CD8-positive, alpha-beta memory T cell (primary cell): ENCODE measurements at regions not wholly inside any gene's neighbourhood (a gene's known extent, or its start where the extent isn't known, plus 50 kb on each side); places are given as distances from the start of the nearest gene placed in this dataset.

Experiments
- CTCF ChIA-PET: fragments of 350-600 bp; sonication (Branson Sonifier 250); formaldehyde crosslinking; loops from one replicate; lab custom pipeline; 2021; ENCODE audit warnings: antibody characterized with exemption; lab: Charles Lee
- POLR2A ChIA-PET: fragments of 350-600 bp; sonication (Branson Sonifier 250); formaldehyde crosslinking; loops from one replicate; lab custom pipeline; 2021; ENCODE audit warnings: antibody characterized with exemption; lab: Charles Lee
- DNase-seq, 5 donors: peaks; one replicate each; pipeline versions ENCODE4 v3.0.0 to v3.0.0-alpha.2; 2020 to 2022; ENCODE audit warnings: mixed read lengths in 1 of 5
- H3K27ac ChIP-seq: one replicate; pipeline ENCODE4 v1.7.0; 2013; ENCODE audit warnings: low read depth, mild to moderate bottlenecking, low read length, moderate library complexity
- H3K27me3 ChIP-seq: 2 replicates; pipeline ENCODE4 v1.7.0; 2013; ENCODE audit warnings: low read length, mild to moderate bottlenecking; ENCODE audit not compliant: insufficient read depth, poor library complexity, severe bottlenecking
- H3K36me3 ChIP-seq: 2 replicates; pipeline ENCODE4 v1.7.0; 2013; ENCODE audit warnings: mild to moderate bottlenecking, low read length, moderate library complexity; ENCODE audit not compliant: insufficient read depth
- H3K4me1 ChIP-seq: 2 replicates; pipeline ENCODE4 v1.7.0; 2013; ENCODE audit warnings: mild to moderate bottlenecking, low read length, moderate library complexity; ENCODE audit not compliant: insufficient read depth
- H3K4me3 ChIP-seq: 2 replicates; pipeline ENCODE4 v1.7.0; 2013; ENCODE audit warnings: mild to moderate bottlenecking, low read length
- H3K9me3 ChIP-seq: 2 replicates; pipeline ENCODE4 v1.7.0; 2013; ENCODE audit warnings: mild to moderate bottlenecking, low read length
- H3K27ac Mint-ChIP-seq, 8 donors: one replicate each; pipeline ENCODE4 v1.8.0; 2020 to 2021; ENCODE audit warnings: mixed read lengths in 8 of 8, mild to moderate bottlenecking in 6 of 8, inconsistent platforms in 3 of 8, moderate library complexity in 3 of 8
- H3K27me3 Mint-ChIP-seq, 2 donors: one replicate each; pipeline ENCODE4 v1.8.0; 2020 to 2021; ENCODE audit warnings: mixed read lengths in 2 of 2, mild to moderate bottlenecking in 1 of 2, moderate library complexity in 1 of 2
- H3K36me3 Mint-ChIP-seq, 3 donors: one replicate each; pipeline ENCODE4 v1.8.0; 2020 to 2021; ENCODE audit warnings: mixed read lengths in 3 of 3, inconsistent platforms in 1 of 3, mild to moderate bottlenecking in 1 of 3
- H3K4me1 Mint-ChIP-seq, 3 donors: one replicate each; pipeline ENCODE4 v1.8.0; 2020 to 2021; ENCODE audit warnings: mixed read lengths in 3 of 3, inconsistent platforms in 1 of 3, mild to moderate bottlenecking in 1 of 3
- H3K4me3 Mint-ChIP-seq, 7 donors: one replicate each; pipeline ENCODE4 v1.8.0; 2020 to 2021; ENCODE audit warnings: mixed read lengths in 7 of 7, mild to moderate bottlenecking in 6 of 7, moderate library complexity in 4 of 7, inconsistent platforms in 2 of 7
- H3K9me3 Mint-ChIP-seq, 5 donors: one replicate each; pipeline ENCODE4 v1.8.0; 2020 to 2022; ENCODE audit warnings: mixed read lengths in 5 of 5, mild to moderate bottlenecking in 3 of 5, moderate library complexity in 2 of 5, inconsistent platforms in 1 of 5

GRCh38 chrX:39766855-39767254 is 330.9 kb downstream of the BCOR start:
- ChIA-PET POLR2A (no interaction called here), CTCF (no interaction called here)
- H3K9me3 ChIP-seq = no peaks in the 10 kb centered on the region
- no peaks in the 10 kb centered on the region for H3K9me3 Mint-ChIP-seq
- H3K4me3 ChIP-seq = no peak overlapping the region
- H3K27me3 Mint-ChIP-seq = peaks cover 0 to 19% of the 10 kb centered on the region in 2 donors
- peaks cover 29 to 40% (median 32%) of the 10 kb centered on the region in 3 donors for H3K4me1 Mint-ChIP-seq
- peaks cover 29% of the 10 kb centered on the region for H3K4me1 ChIP-seq
- H3K27ac ChIP-seq = no peak overlapping the region
- no peaks in the 10 kb centered on the region for H3K36me3 ChIP-seq
- H3K27me3 ChIP-seq = no peaks in the 10 kb centered on the region
- no peaks in the 10 kb centered on the region for H3K36me3 Mint-ChIP-seq
- DNase-seq = no peak
- peak overlapping the region in 6 of 8 donors; percentile 90 to 99 (median 96) for H3K27ac Mint-ChIP-seq
- peak overlapping the region in 1 of 7 donors; percentile 72 for H3K4me3 Mint-ChIP-seq

DNA sequence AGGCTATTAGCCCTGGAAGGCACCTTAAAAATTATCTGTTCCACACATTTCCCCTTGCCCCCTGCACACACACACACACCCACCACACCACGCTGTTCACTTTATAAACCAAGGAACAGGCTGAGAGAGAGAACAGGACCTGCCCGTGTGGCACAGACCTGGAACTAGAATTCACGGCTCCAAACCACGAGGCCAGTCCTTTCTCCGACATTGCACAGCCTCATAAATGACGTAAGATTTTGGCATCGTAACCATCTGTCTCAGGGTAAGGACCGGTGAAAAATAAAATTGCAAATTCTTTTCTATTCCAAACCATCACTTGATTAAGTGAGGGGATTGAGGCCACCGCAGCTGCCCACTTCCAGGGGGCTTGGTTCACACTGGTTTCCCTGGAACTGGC is 330.3 kb downstream of the BCOR start:
- ChIA-PET POLR2A (no interaction called here), CTCF (no interaction called here)
- H3K27me3 Mint-ChIP-seq = peaks cover 0 to 14% of the 10 kb centered on the region in 2 donors
- H3K9me3 ChIP-seq = no peaks in the 10 kb centered on the region
- peaks cover 35% of the 10 kb centered on the region for H3K4me1 ChIP-seq
- H3K27ac Mint-ChIP-seq = peak overlapping the region in 1 of 8 donors; percentile 22
- peaks cover 33 to 45% (median 37%) of the 10 kb centered on the region in 3 donors for H3K4me1 Mint-ChIP-seq
- no peak for DNase-seq
- H3K36me3 ChIP-seq = no peaks in the 10 kb centered on the region
- no peaks in the 10 kb centered on the region for H3K36me3 Mint-ChIP-seq
- no peaks in the 10 kb centered on the region for H3K27me3 ChIP-seq
- no peaks in the 10 kb centered on the region for H3K9me3 Mint-ChIP-seq
- peak overlapping the region in 1 of 7 donors; percentile 23 for H3K4me3 Mint-ChIP-seq
- no peak overlapping the region for H3K27ac ChIP-seq
- no peak overlapping the region for H3K4me3 ChIP-seq

- H3K27me3 Mint-ChIP-seq = peaks cover 0 to 17% of the 10 kb centered on the region in 2 donors
- H3K9me3 Mint-ChIP-seq = no peaks in the 10 kb centered on the region
- ChIA-PET POLR2A (no interaction called here), CTCF (no interaction called here)
- Histone ChIP-seq H3K36me3 (no peaks in the 10 kb centered on the region), H3K4me3 (no peak overlapping the region), H3K4me1 (peaks cover 53% of the 10 kb centered on the region), H3K27me3 (no peaks in the 10 kb centered on the region), H3K27ac (no peak overlapping the region), H3K9me3 (no peaks in the 10 kb centered on the region)
- peaks cover 50 to 65% (median 58%) of the 10 kb centered on the region in 3 donors for H3K4me1 Mint-ChIP-seq
- peak overlapping the region in 3 of 8 donors; percentile 14 to 87 (median 45) for H3K27ac Mint-ChIP-seq
- DNase-seq = no peak
- H3K36me3 Mint-ChIP-seq = no peaks in the 10 kb centered on the region
- H3K4me3 Mint-ChIP-seq = no peak overlapping the region
Measured at GRCh38 chrX:39769748-39770147, 328.0 kb downstream of the BCOR start.

DNA sequence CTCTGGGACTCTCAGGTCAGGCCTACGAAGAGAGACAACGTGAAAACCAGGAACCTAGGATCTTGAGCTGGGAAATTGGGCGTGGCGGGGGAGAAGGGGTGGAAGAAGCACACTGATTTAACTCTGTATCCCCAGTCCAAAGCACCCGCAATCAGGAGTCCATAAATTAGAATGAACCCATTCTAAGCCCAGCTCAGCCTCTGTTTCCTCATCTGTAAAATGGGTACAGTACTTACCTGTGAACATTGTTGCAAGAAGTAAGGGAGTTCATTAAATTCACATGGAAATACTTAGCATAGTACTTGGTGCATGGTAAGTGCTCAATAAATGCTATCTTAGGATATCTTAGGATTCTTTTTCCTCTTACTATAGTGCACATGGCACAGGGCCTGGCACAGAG is 326.7 kb downstream of the BCOR start:
- no peak overlapping the region for H3K27ac ChIP-seq
- H3K27me3 ChIP-seq = no peaks in the 10 kb centered on the region
- ChIA-PET POLR2A (no interaction called here), CTCF (no interaction called here)
- no peaks in the 10 kb centered on the region for H3K36me3 ChIP-seq
- Mint-ChIP-seq H3K27ac (peak overlapping the region in 7 of 8 donors; percentile 86 to 96 (median 89)), H3K4me1 (peaks cover 45 to 62% (median 54%) of the 10 kb centered on the region in 3 donors), H3K36me3 (no peaks in the 10 kb centered on the region), H3K4me3 (peak overlapping the region in 2 of 7 donors; percentile 3 to 15), H3K9me3 (no peaks in the 10 kb centered on the region), H3K27me3 (peaks cover 0 to 16% of the 10 kb centered on the region in 2 donors)
- H3K9me3 ChIP-seq = no peaks in the 10 kb centered on the region
- H3K4me1 ChIP-seq = peaks cover 49% of the 10 kb centered on the region
- no peak for DNase-seq
- H3K4me3 ChIP-seq = no peak overlapping the region

DNA sequence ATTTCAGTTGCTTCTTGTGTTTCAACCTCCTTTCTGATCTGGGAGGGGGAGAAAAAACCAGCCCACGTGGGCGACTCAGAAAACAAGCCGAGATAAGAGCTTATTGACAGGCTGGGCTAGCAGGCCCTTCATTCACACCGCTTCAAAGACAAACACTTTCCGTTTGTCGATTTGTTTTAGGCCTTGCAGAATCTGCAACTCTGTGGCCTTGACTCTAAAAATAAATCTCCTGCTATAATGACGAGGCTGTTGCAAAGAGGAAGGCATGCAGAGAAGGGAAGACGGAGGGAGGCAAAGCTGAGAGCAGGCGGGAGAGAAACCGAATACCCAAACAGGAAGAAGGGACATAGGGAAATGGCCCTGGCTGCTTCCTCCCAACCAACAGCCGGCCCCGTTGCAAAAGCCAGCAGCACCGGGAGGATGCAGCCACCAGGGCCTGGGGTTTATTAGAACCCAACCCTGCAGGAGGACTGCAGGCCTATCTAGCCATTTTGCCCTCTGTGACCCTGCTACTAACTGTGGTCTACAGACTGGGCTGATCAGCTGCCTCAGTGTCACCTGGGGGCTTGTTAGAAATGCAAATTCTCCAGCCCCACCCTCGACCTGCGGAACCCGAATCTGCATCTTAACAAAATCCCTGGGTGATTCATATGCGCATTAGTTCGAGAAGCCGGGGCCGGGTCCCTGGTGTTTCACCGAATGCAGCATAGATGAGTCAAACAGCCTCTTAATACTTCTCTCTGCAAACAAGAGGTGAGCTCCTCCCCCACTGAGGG is 325.5 kb downstream of the BCOR start:
- H3K4me1 Mint-ChIP-seq = peaks cover 42 to 59% (median 49%) of the 10 kb centered on the region in 3 donors
- peak overlapping the region; percentile 85 to 96 (median 88) for H3K27ac Mint-ChIP-seq
- peak in 2 of 5 donors; percentile 30 to 65 for DNase-seq
- H3K4me1 ChIP-seq = peaks cover 44% of the 10 kb centered on the region
- H3K4me3 Mint-ChIP-seq = peak overlapping the region; percentile 27 to 73 (median 65)
- H3K27ac ChIP-seq = peak overlapping the region; percentile 44
- no peak overlapping the region for H3K4me3 ChIP-seq
- H3K9me3 Mint-ChIP-seq = no peaks in the 10 kb centered on the region
- peaks cover 0 to 16% of the 10 kb centered on the region in 2 donors for H3K27me3 Mint-ChIP-seq
- H3K9me3 ChIP-seq = no peaks in the 10 kb centered on the region
- H3K36me3 Mint-ChIP-seq = no peaks in the 10 kb centered on the region
- ChIA-PET CTCF (no interaction called here), POLR2A (no interaction called here)
- H3K36me3 ChIP-seq = no peaks in the 10 kb centered on the region
- no peaks in the 10 kb centered on the region for H3K27me3 ChIP-seq

- H3K27ac Mint-ChIP-seq = peak overlapping the region; percentile 69 to 96 (median 87)
- no peaks in the 10 kb centered on the region for H3K36me3 ChIP-seq
- H3K9me3 Mint-ChIP-seq = no peaks in the 10 kb centered on the region
- H3K27ac ChIP-seq = no peak overlapping the region
- peak overlapping the region in 4 of 7 donors; percentile 15 to 67 (median 44) for H3K4me3 Mint-ChIP-seq
- ChIA-PET POLR2A (no interaction called here), CTCF (no interaction called here)
- DNase-seq = no peak
- no peak overlapping the region for H3K4me3 ChIP-seq
- H3K4me1 Mint-ChIP-seq = peaks cover 46 to 63% (median 54%) of the 10 kb centered on the region in 3 donors
- H3K36me3 Mint-ChIP-seq = no peaks in the 10 kb centered on the region
- H3K27me3 ChIP-seq = no peaks in the 10 kb centered on the region
- peaks cover 44% of the 10 kb centered on the region for H3K4me1 ChIP-seq
- no peaks in the 10 kb centered on the region for H3K9me3 ChIP-seq
- peaks cover 0 to 16% of the 10 kb centered on the region in 2 donors for H3K27me3 Mint-ChIP-seq
Measured at GRCh38 chrX:39773150-39773549, 324.6 kb downstream of the BCOR start.

DNA sequence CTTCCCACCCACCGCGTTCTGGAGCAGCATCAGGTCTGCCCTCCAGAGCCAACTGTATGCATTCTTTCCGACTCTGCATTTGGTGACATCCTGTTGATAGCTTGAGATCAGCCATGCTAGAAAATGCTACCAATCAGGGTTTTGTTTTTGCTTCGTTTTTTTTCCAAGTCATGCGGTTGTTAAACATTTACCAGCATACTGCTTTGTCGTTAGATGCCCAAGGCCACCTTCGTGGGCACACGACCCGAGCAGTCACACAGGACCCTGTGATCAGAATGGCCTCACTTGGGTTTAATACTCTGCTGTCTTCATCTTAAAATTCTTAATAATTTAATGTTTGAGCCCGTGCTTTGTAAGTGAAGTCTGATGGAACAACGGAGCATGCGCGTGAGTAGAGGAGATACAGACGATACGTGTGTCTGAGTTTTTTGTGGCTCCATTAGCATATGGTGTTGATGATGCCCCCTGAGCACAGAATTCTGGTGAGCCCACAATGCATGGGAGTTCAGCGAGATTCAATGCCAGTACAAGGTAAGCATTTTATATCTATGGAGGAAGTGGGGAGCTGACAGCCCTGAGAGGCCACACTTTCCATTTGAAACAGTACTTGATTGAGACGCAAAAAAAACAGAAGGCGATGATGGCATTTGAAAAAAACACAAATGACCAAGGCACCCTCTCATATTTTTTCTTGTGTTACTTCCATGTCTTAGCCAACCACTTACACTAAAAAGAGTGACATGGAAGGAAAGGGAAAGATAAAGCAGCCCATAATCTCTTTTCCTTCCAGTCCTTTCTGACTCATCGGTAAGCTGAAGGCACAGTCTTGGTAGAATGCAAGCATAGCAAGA is 323.6 kb downstream of the BCOR start:
- H3K27me3 ChIP-seq = no peaks in the 10 kb centered on the region
- DNase-seq = peak in 3 of 5 donors; percentile 13 to 61 (median 25)
- no peaks in the 10 kb centered on the region for H3K9me3 ChIP-seq
- POLR2A ChIA-PET = interaction anchor here (0.9 kb wide), 1 partner anchor 81 kb away, joined by 4 read pairs; no protein-coding TSS in a partner anchor
- peaks cover 44% of the 10 kb centered on the region for H3K4me1 ChIP-seq
- Mint-ChIP-seq H3K4me1 (peaks cover 46 to 62% (median 54%) of the 10 kb centered on the region in 3 donors), H3K4me3 (peak overlapping the region; percentile 79 to 86 (median 82)), H3K27ac (peak overlapping the region; percentile 72 to 94 (median 90)), H3K27me3 (peaks cover 0 to 17% of the 10 kb centered on the region in 2 donors), H3K36me3 (no peaks in the 10 kb centered on the region), H3K9me3 (no peaks in the 10 kb centered on the region)
- no peaks in the 10 kb centered on the region for H3K36me3 ChIP-seq
- CTCF ChIA-PET = interaction anchor here (0.5 to 1.0 kb wide), 2 partner anchors 31 to 43 kb away, joined by 3 read pairs; no protein-coding TSS in a partner anchor
- peak overlapping the region; percentile 36 for H3K4me3 ChIP-seq
- H3K27ac ChIP-seq = no peak overlapping the region
